ENCODE measurements at regions not wholly inside any gene's neighbourhood (a gene's known extent, or its start where the extent isn't known, plus 50 kb on each side); places are given as distances from the start of the nearest gene placed in this dataset.

GRCh38 chr5:5702934-5703333 is 280.5 kb downstream of the ICE1 start:
- 92 to 97% methylated on average over 7 of the region's 7 CpGs for WGBS, 2 donors
- no peak overlapping the region for H3K4me3 ChIP-seq (ENCODE audit: low read depth, poor library complexity, severe bottlenecking)
- TF ChIP-seq POLR2A (IDR thresholded peaks at IDR 0.05) = no peak
- no peak for TF ChIP-seq CTCF (IDR thresholded peaks at IDR 0.05)
- intact Hi-C loops (cut with DNase I; ENCODE audit: low total_unique reads) = no loop called here
- DNase-seq (ENCODE audit: low spot score in 2 of 2) = no peak

GRCh38 chr5:5700549-5700948 is 278.1 kb downstream of the ICE1 start:
- intact Hi-C loops (cut with DNase I; ENCODE audit: low total_unique reads) = no loop called here
- no peak overlapping the region for H3K4me3 ChIP-seq (ENCODE audit: low read depth, poor library complexity, severe bottlenecking)
- TF ChIP-seq POLR2A (IDR thresholded peaks at IDR 0.05) (no peak), CTCF (IDR thresholded peaks at IDR 0.05) (no peak)
- no peak for DNase-seq (ENCODE audit: low spot score in 2 of 2)

GRCh38 chr5:5699062-5699461 is 276.6 kb downstream of the ICE1 start:
- TF ChIP-seq POLR2A (IDR thresholded peaks at IDR 0.05) (no peak), CTCF (IDR thresholded peaks at IDR 0.05) (no peak)
- WGBS, 2 donors = 81 to 82% methylated on average over 12 of the region's 12 CpGs
- intact Hi-C loops (cut with DNase I; ENCODE audit: low total_unique reads) = no loop called here
- H3K4me3 ChIP-seq (ENCODE audit: low read depth, poor library complexity, severe bottlenecking) = no peak overlapping the region
- DNase-seq (ENCODE audit: low spot score in 2 of 2) = no peak

- TF ChIP-seq POLR2A (IDR thresholded peaks at IDR 0.05) = no peak
- intact Hi-C loops (cut with DNase I; ENCODE audit: low total_unique reads) = no loop called here
- WGBS, 2 donors = 36 to 45% methylated on average over 3 of the region's 3 CpGs
- DNase-seq (ENCODE audit: low spot score in 2 of 2) = no peak
- no peak overlapping the region for H3K4me3 ChIP-seq (ENCODE audit: low read depth, poor library complexity, severe bottlenecking)
Observed at GRCh38 chr5:5695266-5695665, 272.8 kb downstream of the ICE1 start.

- intact Hi-C loops (cut with DNase I; ENCODE audit: low total_unique reads) = no loop called here
- TF ChIP-seq POLR2A (IDR thresholded peaks at IDR 0.05) (no peak), CTCF (IDR thresholded peaks at IDR 0.05) (no peak)
- H3K4me3 ChIP-seq (ENCODE audit: low read depth, poor library complexity, severe bottlenecking) = no peak overlapping the region
- no peak for DNase-seq (ENCODE audit: low spot score in 2 of 2)
- 54 to 61% methylated on average over 2 of the region's 2 CpGs for WGBS, 2 donors
Observed at GRCh38 chr5:5688925-5689310, 266.4 kb downstream of the ICE1 start.

GRCh38 chr5:5688194-5688924 is 265.9 kb downstream of the ICE1 start:
- intact Hi-C loops (cut with DNase I; ENCODE audit: low total_unique reads) = no loop called here
- H3K4me3 ChIP-seq (ENCODE audit: low read depth, poor library complexity, severe bottlenecking) = no peak overlapping the region
- WGBS, 2 donors = 45 to 51% methylated on average over 8 of the region's 8 CpGs
- DNase-seq (ENCODE audit: low spot score in 2 of 2) = no peak
- TF ChIP-seq CTCF (IDR thresholded peaks at IDR 0.05) (no peak), POLR2A (IDR thresholded peaks at IDR 0.05) (no peak)
